ENCODE measurements at regions not wholly inside any gene's neighbourhood (a gene's known extent, or its start where the extent isn't known, plus 50 kb on each side); places are given as distances from the start of the nearest gene placed in this dataset.

- no peaks in the 10 kb centered on the region for H3K9me3 ChIP-seq (ENCODE audit: low read depth, low read length)
- H3K36me3 ChIP-seq (ENCODE audit: insufficient read depth, low read length), result no peaks in the 10 kb centered on the region
- TF ChIP-seq CTCF (IDR thresholded peaks at IDR 0.05; ENCODE audit: extremely low read depth, low read depth, low read length), result no peak
- DNase-seq (ENCODE audit: insufficient read length, low spot score, missing footprints), result no peak
- no peak overlapping the region for H3K4me2 ChIP-seq (ENCODE audit: insufficient read depth, low read length)
- H2AFZ ChIP-seq (ENCODE audit: low read length), result no peak overlapping the region
- H3K4me3 ChIP-seq (ENCODE audit: insufficient read depth, low read length), result no peak overlapping the region
- H4K20me1 ChIP-seq (ENCODE audit: insufficient read depth, low read length), result no peaks in the 10 kb centered on the region
- no peaks in the 10 kb centered on the region for H3K4me1 ChIP-seq (ENCODE audit: insufficient read depth, low read length)
- H3K27ac ChIP-seq (ENCODE audit: low read depth, low read length), result no peak overlapping the region
- H3K27me3 ChIP-seq (ENCODE audit: insufficient read depth, low read length), result no peaks in the 10 kb centered on the region
- no peaks in the 10 kb centered on the region for H3K79me2 ChIP-seq (ENCODE audit: insufficient read depth, low read length)
Measured at GRCh38 chr5:83001796-83002381, 75.3 kb downstream of the TMEM167A start.

GRCh38 chr5:83000922-83001321, 76.3 kb downstream of the TMEM167A start:
- H3K9me3 ChIP-seq (ENCODE audit: low read depth, low read length), result no peaks in the 10 kb centered on the region
- no peak overlapping the region for H3K4me3 ChIP-seq (ENCODE audit: insufficient read depth, low read length)
- no peaks in the 10 kb centered on the region for H3K36me3 ChIP-seq (ENCODE audit: insufficient read depth, low read length)
- H3K4me1 ChIP-seq (ENCODE audit: insufficient read depth, low read length), result no peaks in the 10 kb centered on the region
- H2AFZ ChIP-seq (ENCODE audit: low read length), result no peak overlapping the region
- no peaks in the 10 kb centered on the region for H3K79me2 ChIP-seq (ENCODE audit: insufficient read depth, low read length)
- H4K20me1 ChIP-seq (ENCODE audit: insufficient read depth, low read length), result no peaks in the 10 kb centered on the region
- no peak overlapping the region for H3K27ac ChIP-seq (ENCODE audit: low read depth, low read length)
- H3K27me3 ChIP-seq (ENCODE audit: insufficient read depth, low read length), result no peaks in the 10 kb centered on the region
- no peak for DNase-seq (ENCODE audit: insufficient read length, low spot score, missing footprints)
- H3K4me2 ChIP-seq (ENCODE audit: insufficient read depth, low read length), result no peak overlapping the region
- TF ChIP-seq CTCF (IDR thresholded peaks at IDR 0.05; ENCODE audit: extremely low read depth, low read depth, low read length), result no peak

- H3K27ac ChIP-seq (ENCODE audit: low read depth, low read length), result no peak overlapping the region
- H3K36me3 ChIP-seq (ENCODE audit: insufficient read depth, low read length), result no peaks in the 10 kb centered on the region
- no peaks in the 10 kb centered on the region for H3K27me3 ChIP-seq (ENCODE audit: insufficient read depth, low read length)
- no peaks in the 10 kb centered on the region for H4K20me1 ChIP-seq (ENCODE audit: insufficient read depth, low read length)
- H3K4me3 ChIP-seq (ENCODE audit: insufficient read depth, low read length), result no peak overlapping the region
- H3K9me3 ChIP-seq (ENCODE audit: low read depth, low read length), result no peaks in the 10 kb centered on the region
- no peaks in the 10 kb centered on the region for H3K79me2 ChIP-seq (ENCODE audit: insufficient read depth, low read length)
- no peaks in the 10 kb centered on the region for H3K4me1 ChIP-seq (ENCODE audit: insufficient read depth, low read length)
- H2AFZ ChIP-seq (ENCODE audit: low read length), result no peak overlapping the region
- H3K4me2 ChIP-seq (ENCODE audit: insufficient read depth, low read length), result no peak overlapping the region
- DNase-seq (ENCODE audit: insufficient read length, low spot score, missing footprints), result no peak
- no peak for TF ChIP-seq CTCF (IDR thresholded peaks at IDR 0.05; ENCODE audit: extremely low read depth, low read depth, low read length)
Measured at GRCh38 chr5:83000428-83000827, 76.8 kb downstream of the TMEM167A start.

GRCh38 chr5:82993416-82993815, 83.8 kb downstream of the TMEM167A start:
- H4K20me1 ChIP-seq (ENCODE audit: insufficient read depth, low read length), result no peaks in the 10 kb centered on the region
- H3K4me3 ChIP-seq (ENCODE audit: insufficient read depth, low read length), result no peak overlapping the region
- H3K36me3 ChIP-seq (ENCODE audit: insufficient read depth, low read length), result no peaks in the 10 kb centered on the region
- no peaks in the 10 kb centered on the region for H3K9me3 ChIP-seq (ENCODE audit: low read depth, low read length)
- no peak overlapping the region for H2AFZ ChIP-seq (ENCODE audit: low read length)
- H3K4me2 ChIP-seq (ENCODE audit: insufficient read depth, low read length), result no peak overlapping the region
- H3K27ac ChIP-seq (ENCODE audit: low read depth, low read length), result no peak overlapping the region
- no peaks in the 10 kb centered on the region for H3K27me3 ChIP-seq (ENCODE audit: insufficient read depth, low read length)
- no peaks in the 10 kb centered on the region for H3K4me1 ChIP-seq (ENCODE audit: insufficient read depth, low read length)
- no peak for DNase-seq (ENCODE audit: insufficient read length, low spot score, missing footprints)
- no peak for TF ChIP-seq CTCF (IDR thresholded peaks at IDR 0.05; ENCODE audit: extremely low read depth, low read depth, low read length)
- no peaks in the 10 kb centered on the region for H3K79me2 ChIP-seq (ENCODE audit: insufficient read depth, low read length)
